ENCODE measurements at regions not wholly inside any gene's neighbourhood (a gene's known extent, or its start where the extent isn't known, plus 50 kb on each side); places are given as distances from the start of the nearest gene placed in this dataset.

DNA sequence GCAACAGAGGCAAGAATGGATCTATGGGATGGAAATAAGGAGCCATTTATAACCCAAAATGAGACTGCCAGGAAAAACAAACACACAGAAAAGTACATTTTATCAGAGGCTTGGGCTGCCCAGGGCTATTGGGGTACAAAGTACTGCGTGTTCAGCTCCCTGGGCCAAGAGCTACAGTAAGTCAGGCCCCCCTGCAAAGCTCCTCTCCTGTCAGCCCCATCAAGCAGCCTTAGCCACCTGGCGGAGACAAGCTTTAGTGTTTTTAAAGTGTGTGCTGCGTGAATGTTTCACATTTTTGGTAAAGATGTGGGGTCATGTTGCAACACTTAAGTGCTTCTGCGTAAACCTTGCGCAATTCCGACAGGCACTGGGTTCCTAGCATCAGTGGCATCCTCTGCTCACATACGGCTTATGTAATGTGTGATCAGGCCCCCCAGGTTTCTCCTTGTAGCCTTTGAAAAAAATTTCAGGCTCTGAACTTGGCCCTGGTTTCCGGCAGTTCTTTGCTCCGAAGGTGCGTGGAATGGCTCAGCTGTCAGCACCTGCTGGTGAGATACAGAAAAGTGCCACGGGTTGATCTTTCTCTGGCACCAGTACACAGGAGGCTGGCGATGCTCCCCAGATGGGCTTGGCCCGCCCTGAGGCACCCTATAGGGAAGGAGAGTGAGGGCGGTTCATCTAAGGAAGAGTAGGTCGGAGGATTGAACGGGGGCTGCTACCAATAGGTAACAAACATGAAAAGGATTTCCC lies 198.7 kb upstream of the EEA1 start:
- DNase-seq (ENCODE audit: low read depth in 4 of 4, low spot score in 3 of 4), result no peak

- DNase-seq (ENCODE audit: low read depth in 4 of 4, low spot score in 3 of 4), result no peak
These were observed 199.2 kb upstream of the EEA1 start for GRCh38 chr12:93128332-93128707.

GRCh38 chr12:93130366-93131054 lies 201.4 kb upstream of the EEA1 start:
- no peak for DNase-seq (ENCODE audit: low read depth in 4 of 4, low spot score in 3 of 4)

- no peak for DNase-seq (ENCODE audit: low read depth in 4 of 4, low spot score in 3 of 4)
These were observed 204.3 kb upstream of the EEA1 start for GRCh38 chr12:93133361-93133760.

DNA sequence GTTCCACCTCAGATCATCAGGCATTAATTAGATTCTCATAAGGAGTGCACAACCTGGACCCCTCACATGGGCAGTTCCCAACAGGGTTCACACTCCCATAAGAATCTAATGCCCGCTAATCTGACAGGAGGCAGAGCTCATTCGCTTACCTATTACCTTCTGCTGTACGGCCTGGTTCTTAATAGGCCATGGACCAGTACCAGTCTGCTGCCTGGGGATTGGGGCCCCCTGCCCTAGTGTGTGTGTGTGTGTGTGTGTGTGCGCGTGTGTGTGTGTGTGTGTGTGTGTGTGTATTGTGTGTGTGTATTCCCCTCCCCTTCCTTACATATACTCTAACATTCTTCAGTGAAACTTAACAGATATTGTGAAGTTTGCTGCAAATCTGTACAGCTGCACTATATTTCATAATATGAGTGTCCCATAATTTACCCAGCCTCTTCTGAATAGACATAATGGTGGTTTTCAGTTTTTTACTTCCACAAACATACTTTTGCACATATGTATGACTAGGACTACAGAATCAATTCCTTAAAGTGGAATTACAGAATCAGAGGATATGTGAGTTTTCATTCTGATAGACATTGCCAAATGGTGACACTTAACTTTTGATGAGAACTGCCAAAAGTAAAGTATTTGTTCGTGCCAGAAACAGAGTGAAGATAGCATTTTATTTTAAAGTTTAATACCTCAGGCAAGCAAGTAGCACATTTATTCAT lies 205.2 kb upstream of the EEA1 start:
- DNase-seq (ENCODE audit: low read depth in 4 of 4, low spot score in 3 of 4), result no peak

DNA sequence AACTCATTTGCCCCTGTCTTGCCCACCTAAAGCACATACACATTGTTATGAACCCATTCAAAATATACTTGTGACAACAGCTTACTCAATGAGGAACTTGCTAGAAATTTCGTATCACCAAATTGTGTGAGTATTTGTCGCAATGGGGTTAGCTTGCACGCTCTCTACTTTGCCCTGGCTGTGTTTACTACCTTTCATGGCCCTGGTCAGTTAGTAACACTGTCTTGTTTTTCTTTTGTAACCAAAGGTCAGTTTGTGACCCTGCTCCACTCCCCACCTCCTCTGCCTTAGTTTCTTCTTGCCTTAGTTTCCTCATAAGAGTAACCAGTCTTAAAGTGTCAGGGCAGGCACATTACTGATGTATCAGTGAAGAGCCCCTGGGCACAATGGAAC lies 205.8 kb upstream of the EEA1 start:
- DNase-seq (ENCODE audit: low read depth in 4 of 4, low spot score in 3 of 4), result no peak

DNA sequence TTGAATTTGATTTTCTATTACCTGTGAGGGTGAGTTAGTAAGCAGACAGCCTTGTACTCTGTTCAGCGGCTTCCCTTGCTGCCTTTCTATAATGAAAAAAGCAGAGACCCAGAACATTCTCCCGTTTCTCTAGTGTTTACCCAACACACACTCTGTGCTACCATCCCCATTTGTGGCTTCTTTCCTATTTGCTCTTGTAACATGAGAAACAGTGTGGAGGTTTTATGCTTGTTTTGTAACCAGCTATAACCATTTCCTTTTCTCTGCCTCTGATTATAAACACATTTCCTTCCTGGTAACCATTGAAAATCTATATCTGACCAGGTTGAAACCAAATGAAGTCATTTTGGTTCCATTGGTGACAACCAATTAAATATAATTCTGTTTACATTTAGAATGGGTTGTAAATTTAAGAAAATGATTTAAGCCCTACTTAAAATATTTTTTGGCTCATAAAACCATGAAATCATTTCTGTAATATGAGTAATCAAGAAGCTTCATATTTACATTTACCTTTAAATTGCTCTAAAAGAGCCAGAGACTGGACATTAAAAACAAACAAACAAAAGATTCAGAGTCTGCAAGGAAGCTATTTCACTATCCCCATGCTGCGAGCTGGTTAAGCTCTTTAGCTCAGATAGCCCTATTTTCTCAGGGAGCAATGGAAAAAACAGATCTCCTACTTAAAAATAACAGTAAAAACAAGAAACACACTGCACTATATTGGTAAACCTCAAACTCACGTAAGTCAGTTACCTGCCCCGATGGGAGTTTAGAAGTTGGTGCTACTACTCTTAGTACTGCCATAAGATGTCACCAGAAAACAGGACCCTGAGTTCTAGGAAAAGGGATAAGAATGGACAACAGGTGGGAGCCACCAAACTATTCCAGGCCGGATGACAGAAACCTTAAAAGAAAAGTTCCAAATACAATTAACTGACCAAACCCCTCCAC lies 206.5 kb upstream of the EEA1 start:
- DNase-seq (ENCODE audit: low read depth in 4 of 4, low spot score in 3 of 4), result no peak

- DNase-seq (ENCODE audit: low read depth in 4 of 4, low spot score in 3 of 4), result no peak
These were observed 207.4 kb upstream of the EEA1 start for GRCh38 chr12:93136253-93137055.

DNA sequence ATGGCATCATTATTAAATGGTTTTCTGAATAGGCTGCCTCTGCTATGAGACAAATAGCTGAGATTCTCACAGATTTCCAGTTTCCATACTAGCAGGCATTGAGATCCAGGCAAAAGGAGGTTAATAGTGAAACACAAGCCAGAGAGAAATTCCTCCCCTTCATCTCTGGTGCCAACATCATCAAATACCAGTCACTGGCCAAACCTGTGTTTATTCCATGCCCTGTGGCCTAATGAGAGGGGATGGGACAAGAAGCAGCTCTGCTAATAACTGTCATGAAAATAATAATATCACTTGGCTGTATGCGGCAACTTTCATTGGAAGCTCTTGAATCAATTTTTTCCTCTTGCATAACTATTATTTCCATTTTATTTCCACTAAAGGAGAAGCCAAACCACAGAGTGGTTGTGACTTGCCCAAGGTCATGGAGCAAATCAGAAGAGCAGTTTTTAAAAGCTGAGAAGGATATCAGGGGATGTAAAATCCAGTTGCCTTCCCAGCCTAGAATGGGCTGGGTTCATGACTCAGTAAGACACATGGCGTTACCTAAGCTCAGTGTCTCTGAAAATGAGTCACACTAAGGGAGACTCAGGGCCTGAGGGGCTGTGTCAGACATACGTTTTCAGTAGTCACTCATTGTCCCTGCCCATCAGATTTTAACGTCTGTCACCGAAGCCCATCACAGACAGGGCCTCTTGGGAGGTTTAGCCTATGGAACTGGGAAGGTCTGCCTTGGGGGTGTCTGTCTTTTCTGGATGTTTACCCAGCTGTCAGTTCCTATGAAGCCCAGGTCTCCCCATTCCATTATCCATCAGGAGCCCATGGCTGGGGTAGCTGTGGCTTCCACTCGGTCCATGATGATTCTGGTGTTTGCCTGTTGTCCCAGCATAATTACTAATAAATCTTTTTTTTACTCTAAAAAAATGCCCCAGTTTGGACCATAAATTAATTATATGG lies 208.8 kb upstream of the EEA1 start:
- DNase-seq (ENCODE audit: low read depth in 4 of 4, low spot score in 3 of 4), result no peak

- no peak for DNase-seq (ENCODE audit: low read depth in 4 of 4, low spot score in 3 of 4)
These were observed 210.1 kb upstream of the EEA1 start for GRCh38 chr12:93139028-93139665.

DNA sequence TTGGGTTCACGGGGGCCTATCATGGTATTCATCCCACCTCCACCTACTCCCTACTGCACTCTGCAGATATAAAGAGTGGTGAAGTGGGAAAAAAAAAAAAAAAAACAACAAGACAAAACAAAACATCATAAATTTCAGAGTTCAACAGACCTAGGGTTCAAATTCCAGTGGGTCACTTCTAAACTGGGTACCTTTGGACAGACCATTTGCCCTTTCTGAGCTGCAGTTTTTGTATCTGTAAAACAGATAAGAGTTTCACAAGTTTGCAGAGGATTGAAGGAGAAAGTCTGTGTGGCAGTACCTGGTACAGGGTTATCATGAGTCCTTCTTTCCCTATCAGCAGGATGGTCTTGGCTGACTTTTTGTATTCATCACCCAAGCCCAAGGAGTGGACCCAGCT lies 211.2 kb upstream of the EEA1 start:
- DNase-seq (ENCODE audit: low read depth in 4 of 4, low spot score in 3 of 4), result no peak

- DNase-seq (ENCODE audit: low read depth in 4 of 4, low spot score in 3 of 4), result no peak
These were observed 211.7 kb upstream of the EEA1 start for GRCh38 chr12:93140801-93141200.

DNA sequence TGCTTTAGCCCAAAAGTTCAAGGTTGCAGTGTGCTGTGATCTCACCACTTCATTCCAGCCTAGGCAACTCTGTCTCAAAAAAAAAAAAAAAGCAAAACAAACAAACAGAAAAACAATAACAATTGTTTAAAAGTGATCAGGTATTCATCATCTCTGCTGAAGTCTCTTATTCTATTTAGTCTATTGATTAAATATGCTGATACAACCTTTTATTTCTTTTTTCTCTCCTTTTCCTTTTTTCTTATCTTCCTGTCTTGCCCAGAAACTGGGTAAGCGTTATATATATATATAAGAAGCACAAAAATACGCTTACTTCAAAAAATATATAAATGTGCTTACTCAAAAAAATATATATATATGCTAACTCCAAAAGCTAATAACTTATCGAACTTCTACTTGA lies 213.8 kb upstream of the EEA1 start:
- DNase-seq (ENCODE audit: low read depth in 4 of 4, low spot score in 3 of 4), result no peak

DNA sequence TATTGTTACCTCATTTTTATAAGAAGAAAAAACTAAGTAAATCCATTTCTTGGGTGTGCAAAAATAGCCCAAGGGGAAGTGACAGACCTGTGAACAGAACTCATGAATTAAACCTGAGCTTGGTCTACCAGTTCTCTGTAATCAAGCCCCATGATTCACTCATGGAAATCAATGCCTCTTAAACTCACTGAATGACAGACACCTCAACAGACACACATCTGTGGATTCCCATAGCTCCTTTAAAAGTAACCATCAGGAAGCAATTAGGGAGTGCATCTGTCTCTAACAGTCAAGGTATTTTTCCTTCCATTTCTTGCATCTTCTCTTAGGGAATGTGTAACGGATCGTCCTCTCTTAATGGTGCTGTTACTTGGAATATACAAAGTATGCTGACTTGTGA lies 215.0 kb upstream of the EEA1 start:
- DNase-seq (ENCODE audit: low read depth in 4 of 4, low spot score in 3 of 4), result no peak

- no peak for DNase-seq (ENCODE audit: low read depth in 4 of 4, low spot score in 3 of 4)
These were observed 216.0 kb upstream of the EEA1 start for GRCh38 chr12:93145086-93145485.

DNA sequence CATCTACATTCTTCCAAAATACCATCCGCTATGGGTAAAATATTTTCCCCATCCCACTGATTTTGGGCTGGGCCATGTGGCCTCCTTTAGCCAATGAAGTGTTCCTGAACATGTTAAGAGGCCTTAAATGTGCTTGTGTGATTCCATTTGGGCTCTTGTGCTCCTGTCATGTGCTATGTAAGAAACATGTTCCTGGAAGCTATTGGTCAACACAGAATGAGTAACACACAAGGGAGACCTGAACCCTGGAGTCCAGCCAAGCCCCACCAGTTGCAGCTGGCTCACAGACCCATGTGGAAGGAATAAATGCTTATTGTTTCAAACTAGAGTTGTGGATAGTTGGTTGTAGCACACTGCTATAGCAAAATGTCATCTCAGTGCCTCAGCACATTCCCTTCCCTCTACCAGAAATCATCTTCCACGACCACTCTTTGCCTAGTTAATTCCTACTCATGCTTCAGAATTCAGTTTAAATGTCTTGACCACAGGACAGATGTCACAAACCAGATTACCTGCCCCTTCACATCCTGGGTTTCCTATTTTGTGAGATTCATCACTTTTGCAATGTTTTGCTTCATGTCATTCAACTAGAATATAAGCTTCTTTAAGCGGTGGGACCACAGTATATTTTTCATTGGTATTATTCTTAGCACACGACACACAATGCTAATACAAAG lies 217.3 kb upstream of the EEA1 start:
- DNase-seq (ENCODE audit: low read depth in 4 of 4, low spot score in 3 of 4), result no peak

GRCh38 chr12:93146970-93147369 lies 217.9 kb upstream of the EEA1 start:
- DNase-seq (ENCODE audit: low read depth in 4 of 4, low spot score in 3 of 4), result no peak

- no peak for DNase-seq (ENCODE audit: low read depth in 4 of 4, low spot score in 3 of 4)
These were observed 219.3 kb upstream of the EEA1 start for GRCh38 chr12:93148412-93148811.
